HG03575 (cell line): ENCODE measurements at regions not wholly inside any gene's neighbourhood (a gene's known extent, or its start where the extent isn't known, plus 50 kb on each side); places are given as distances from the start of the nearest gene placed in this dataset.

ENCODE experiments used
- ATAC-seq: cut with Tn5 transposase; IDR thresholded peaks from one replicate; pipeline ENCODE4 v1.9.1; 2021; ENCODE audit not compliant: unreplicated experiment, insufficient number of reproducible peaks, low FRiP score; ENCODE audit errors: extremely low read depth

DNA sequence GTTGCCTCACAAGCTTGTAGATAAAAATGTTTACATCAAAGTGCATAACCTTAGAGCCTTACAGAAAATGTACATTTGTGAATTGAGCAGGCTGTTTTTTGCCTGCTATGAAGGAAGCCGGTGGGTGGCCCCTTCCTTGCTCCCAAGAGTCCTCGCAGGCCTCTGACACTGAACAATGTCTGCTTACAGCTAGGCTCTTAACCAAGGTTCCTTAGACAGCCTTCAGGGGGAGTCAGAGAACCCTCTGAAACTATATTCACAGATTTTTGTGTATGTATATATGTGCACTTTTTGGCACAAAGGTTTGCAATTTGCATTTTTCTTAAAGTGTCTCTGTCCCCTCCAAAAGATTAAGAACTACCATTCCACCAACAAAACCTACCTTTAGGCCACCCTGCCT lies 282.6 kb downstream of the BARHL2 start:
- no peak for ATAC-seq

DNA sequence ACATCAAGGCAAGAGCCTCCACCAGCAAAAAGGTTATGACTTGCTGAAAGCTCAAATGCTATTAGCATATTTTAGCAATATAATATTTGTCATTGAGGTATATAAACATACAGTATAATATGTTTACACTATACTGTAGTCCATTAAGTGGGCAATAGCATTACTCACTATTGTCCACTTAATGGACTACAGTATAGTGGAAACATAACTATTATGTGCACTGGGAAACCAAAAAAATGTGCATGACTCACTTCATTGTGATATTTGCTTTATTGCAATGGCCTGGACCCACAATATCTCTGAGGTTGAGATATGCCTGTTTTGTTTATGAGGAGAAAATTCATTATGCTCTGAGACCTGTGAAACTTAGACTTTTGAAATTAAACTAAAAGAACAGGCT lies 300.0 kb downstream of the BARHL2 start:
- ATAC-seq = no peak

DNA sequence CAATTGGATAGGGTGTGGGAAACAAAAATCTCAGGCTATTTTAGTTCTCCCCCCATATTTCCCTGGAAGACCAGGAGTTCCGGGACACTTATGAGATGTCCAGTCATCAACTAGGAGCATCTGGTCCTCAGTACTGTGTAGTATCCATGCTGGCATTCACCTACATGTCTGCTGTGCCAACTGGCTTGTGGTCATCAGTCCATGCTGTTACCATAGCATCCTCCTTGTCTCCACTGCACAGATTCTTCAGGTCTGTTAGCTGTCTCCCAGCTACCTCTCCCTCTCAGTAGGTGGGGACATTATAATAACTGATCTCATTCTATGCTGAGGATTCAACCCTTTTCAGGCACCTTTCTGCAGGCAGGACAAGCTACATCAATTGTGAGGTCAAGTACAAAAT lies 302.9 kb downstream of the BARHL2 start:
- ATAC-seq = no peak

DNA sequence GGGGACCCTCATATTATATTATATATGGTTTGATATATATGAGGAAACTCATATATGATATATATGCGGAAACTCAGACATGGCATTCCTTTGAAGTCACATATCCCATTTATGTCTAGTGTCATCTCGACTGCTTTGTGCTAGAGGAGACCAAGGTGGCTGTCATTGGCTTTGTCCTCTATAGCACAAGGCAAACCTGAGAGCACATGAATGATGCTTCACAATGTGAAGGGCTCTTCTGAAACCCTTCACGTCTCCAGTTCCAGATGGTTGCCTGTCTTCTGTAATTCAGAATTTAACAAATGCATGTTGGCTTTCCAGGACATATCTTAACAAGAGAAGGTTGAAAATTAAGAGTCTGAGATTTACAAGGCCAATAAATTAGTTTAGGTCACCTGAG lies 303.6 kb downstream of the BARHL2 start:
- no peak for ATAC-seq

DNA sequence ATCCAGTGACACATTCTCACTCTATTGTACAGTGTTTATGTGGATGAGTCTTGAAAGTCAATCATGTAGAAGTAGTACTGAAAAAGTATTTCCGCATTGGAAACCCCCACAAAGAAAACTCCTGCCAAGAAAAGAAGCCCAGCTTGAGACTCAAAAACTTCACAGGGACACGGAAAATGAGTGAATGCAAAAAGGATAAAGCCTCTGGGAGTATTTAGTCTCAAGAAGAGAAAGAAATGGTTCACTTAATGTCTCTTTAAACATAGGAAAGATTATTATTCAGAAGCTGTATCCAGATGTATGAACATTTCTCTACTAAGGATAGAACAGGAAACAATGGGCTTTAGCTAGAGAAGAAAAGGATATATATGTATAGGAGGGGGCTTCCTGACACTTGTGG lies 304.5 kb downstream of the BARHL2 start:
- ATAC-seq = no peak

DNA sequence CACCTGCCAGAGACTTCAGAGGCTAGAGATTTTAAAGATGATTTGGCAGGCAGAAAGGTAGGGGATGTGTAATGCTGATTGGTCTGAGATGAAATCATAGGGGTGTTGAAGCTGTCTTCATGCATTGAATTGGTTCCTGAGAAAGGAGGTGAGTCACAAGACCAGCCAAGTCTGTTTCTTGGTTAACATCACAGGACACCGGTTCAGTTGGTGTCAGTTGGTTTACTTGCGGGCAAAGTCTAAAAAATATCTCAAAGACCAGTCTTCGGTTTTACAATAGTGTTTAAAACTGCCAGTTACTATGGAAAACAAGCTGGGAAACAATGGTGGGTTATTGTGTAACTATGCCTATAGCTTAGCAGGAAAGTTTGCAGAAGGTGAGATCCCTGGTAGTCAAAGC lies 305.9 kb downstream of the BARHL2 start:
- ATAC-seq = no peak

DNA sequence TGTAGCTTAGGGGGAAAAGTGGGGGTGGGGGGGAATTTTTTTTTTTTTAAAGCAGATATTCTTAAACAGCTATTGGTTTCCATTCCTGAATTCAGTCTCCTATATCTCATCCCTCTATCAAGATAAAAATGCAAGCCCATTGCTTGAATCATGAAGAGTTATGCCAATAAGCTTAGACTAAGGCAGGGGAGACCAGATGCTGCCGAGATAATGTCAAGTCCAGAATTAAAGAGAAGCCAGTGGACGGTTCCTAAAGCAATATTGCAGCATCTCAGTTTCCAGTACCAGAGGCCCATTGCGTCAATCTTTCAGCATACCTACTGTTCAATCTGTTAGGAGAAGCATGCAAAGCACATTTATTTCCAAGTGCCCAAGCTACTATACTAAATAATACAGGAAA lies 309.4 kb downstream of the BARHL2 start:
- ATAC-seq = no peak

DNA sequence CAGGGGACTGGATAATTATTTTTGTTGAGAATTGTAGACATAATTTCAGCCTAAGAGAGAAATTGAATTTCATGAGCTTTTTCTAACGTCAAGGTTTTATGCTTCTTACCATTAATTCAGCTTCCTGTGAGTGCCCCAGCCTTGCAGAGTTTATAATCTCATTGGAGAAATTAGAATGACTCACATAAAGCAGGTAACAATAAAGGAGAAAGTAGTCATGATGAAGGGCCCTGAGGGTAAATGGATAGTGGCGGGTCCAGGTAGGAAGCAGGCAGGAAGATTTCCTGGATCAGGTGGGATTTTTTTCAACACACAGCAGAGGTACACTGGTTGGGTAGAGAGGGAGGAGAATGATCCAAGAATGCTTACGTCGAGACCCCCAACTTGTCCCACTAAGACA lies 311.4 kb downstream of the BARHL2 start:
- no peak for ATAC-seq

DNA sequence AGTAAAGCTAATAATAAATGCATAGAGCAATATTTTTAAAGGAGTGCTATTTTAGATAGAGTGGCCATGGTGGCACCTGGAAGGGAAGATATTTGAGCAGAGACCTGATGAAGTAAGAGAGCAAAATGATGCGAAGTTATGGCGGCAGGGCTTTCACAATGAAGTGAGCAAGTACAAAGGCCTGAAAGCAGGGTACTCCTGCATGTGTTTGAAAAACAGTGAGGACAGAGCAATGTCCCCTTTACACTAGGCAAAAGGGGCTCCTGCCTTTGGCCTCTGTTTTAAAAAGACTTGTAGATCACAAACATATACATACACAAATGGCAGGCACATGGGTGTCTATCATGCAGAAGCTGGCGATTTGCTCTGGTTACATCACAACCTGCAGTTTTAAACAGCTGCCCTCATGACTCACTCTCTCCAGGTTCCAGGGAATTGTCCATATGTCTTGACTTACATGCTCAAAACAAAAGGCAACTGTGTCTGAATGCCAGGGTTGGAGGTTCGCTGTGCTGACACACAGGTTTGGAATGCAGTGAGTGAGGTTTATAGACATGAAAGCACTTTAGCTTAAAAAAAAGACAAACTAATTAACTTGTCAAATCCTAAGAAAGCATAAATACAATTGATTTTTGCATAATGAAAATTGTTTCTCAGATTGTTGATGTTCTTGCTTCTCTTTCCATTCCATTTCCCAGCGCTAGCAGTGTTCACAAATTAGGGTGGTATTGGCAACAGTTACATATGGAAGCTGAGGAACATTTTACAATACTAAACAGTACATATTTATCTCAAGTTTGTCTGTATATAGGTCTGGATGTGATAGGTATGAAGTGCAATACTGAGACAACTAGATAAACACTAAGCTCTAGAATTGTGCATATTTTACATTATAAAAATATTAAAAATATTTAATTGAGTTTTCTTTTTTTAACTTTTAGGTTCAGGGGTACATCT lies 313.9 kb downstream of the BARHL2 start:
- no peak for ATAC-seq

DNA sequence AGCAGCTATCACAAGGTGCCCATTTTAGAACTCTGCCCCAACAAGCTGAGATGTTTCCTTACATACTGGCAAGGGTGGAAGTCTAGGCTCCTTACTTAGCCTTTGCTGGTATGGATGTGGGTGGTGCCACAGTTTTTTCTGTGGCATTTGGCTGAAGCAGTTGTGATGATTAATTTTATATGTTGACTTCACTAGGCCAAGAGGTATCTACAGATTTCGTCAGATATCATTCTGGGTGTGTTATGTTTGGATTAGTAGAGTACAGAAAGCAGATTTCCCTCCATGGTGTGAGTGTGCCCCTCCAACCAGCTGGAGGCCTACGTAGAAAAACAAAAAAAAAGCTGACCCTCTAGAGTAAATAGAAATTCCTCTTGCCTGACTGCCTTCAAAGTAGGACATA lies 317.0 kb downstream of the BARHL2 start:
- ATAC-seq = no peak

DNA sequence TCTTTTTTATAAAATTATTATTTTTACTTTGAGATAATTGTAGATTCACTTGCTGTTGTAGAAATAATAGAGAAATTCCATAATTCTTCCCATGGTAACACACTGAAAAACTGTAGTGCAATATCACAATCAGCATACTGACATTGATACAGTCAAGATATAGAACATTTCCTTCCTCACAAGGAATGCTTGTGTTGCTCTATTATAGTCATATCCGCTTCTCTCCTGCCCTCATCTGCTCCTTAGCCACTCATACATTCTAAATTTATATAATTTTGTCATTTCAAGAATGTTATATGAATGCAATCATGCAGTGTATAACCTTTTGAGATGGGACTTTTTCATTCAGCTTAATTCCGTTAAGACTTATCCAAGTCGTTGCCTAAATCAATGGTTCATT lies 320.2 kb downstream of the BARHL2 start:
- ATAC-seq = no peak

DNA sequence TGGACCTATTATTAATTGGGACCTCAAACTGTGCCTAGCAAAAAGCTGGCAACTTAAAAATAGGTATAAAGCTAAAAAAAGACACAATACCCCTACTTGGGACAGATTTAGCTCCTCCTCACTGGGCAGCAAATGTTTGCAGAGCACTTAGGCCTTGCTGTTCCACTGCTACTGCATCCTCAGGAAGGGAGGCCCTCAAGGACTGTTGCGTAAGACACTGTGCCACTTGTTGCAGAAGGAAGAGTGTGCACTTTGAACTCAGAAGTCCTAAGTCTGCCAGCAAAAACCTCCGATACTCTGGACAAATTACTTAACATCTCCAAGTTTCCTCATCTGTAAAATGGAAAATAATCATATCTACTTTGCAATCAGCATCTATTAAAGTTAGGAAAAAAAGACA lies 322.9 kb downstream of the BARHL2 start:
- ATAC-seq = no peak

DNA sequence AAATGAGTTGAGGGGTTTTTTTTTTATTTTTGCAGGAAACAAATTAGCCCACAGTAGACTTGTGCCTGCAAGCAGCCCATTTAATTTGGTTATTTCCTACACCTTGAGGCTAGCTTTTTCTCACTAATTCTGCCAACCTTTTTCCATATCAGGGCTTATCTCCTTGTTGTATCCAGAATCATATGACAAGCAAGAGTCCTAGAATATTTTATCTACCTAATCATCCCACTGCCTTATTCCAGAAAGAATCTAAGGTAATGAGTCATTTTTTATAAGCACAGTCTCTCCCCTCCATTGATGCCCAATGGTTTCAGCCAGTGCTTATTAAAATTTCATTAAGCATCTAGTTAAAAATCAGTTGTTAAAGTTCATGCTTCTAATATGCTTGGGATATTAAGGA lies 324.1 kb downstream of the BARHL2 start:
- ATAC-seq = no peak

DNA sequence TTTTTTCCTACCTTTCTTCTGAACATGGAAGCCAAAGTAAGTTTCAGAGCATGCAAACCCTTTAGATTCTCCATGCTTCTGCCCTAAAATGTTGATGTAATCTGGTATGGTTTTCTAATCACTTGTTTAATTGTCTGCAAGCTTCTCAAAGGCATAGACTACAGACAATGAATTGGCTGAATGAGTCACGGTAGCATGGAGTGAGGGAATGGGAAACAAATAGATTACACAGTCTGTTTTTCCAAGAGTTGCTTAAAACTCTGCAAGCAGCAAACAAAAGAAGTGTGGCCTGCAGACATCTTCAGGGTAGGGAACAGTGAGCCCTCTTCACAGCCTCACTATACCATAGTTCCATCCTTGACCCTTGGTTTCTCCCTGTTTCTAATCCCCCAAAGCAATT lies 326.0 kb downstream of the BARHL2 start:
- ATAC-seq = no peak

DNA sequence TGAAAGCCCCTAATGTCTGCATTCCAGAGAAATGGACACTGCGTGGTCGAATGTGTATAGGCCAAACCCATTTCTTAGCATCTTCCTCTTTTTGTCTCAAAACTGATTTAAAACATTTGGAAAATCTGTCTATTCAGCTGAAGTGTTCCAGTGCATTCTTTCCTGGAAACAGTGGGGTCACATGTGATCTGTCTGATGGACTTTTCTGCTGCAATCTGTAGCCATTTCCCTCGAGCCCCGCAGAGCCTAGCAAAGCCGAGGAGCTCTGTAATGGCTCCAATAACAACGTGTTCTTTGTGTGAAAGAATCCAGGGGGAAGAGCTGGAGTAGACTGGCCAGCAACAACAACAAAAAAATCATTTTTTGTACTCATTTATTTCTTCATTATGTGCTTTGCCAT lies 329.3 kb downstream of the BARHL2 start:
- no peak for ATAC-seq

DNA sequence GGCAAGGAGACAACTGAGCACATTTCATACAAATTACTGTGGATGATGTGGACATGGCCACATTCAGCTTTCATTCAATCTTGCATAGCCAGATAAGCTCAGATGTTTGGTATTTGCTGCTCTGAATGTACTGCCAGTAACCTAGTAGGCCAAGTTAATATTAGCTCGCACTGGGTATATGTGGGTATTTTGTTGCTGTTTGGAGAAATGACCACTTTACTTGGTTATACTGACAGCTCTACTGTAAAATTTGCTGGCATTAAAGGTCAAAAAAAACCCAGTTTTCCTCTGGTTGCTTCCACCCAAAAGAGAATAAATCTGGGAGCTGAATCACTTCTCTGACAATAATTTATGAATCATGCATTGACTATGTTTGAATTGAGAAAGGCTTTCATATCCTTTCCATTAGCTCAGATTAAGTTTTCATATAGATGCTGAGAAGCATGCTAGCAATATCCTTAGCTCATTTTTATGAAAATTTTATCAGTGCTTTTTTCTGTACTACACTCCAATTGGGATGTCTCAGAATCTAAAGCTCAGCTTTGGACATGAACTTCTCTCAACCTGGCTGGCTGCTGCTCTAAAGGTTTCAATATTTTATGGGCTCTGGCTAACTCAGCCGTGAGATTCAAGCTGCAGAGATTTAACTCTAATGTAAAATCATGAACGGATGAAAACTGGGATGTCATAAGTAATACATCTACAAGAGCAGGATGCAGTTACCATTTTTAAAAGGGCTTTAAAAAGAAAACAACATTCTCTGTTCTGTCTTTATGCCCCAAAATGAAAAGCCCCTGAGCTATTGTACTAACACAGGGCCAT lies 330.0 kb downstream of the BARHL2 start:
- no peak for ATAC-seq

DNA sequence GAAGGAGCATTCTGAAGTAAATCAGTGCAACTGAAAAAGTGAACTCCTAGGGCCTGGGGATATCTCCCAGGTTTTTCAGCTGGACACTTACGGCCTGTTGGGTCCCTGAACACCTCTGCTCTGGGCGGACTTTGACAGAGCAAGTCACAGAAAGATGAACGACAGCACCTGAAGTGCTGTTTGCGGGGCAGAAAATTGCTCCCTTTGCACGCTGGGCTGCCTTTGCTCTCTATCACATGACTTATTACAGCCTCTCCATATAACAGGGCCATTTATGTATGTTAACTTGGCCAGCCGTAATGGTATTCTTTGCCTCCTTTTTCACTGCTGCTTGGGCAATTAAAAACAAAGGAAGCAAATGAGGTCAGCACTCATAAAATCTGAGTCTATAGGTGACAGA lies 332.9 kb downstream of the BARHL2 start:
- no peak for ATAC-seq

DNA sequence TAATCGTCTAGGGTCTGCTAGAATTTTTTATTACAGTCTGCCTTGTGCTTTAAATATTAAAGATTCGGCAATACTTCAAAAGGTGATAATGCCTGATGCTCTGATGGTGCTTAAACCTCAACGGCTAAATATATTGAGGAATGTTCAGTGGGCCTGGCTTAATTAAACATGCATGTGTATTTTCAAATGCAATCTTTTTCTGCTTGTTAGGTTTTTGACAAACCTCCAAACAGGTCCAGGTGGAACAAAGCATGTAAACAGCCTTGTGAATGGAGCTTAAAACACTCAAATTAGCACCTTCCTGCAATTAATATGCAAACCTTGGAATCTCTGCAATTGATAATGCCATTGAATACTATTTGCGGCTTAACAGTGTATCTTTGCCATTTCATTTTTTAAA lies 334.9 kb downstream of the BARHL2 start:
- no peak for ATAC-seq

DNA sequence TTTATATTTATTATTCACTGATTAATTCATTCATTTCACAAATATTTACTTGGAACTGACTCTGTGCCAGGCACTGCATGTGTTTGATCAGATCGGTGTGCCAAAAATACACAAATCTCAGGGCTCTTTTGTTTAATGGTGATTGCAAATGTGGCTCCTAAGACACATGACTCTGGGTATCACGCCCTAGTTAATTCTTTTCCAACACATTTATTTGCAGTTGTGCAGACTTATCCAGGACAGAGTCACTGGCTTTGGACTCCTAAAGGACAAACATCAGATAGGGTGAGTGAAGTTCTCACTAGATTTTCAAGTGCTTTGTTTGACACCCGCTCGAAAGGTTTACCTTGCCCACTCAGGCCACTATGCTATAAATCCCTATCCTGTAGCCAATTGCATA lies 335.5 kb downstream of the BARHL2 start:
- ATAC-seq = no peak

DNA sequence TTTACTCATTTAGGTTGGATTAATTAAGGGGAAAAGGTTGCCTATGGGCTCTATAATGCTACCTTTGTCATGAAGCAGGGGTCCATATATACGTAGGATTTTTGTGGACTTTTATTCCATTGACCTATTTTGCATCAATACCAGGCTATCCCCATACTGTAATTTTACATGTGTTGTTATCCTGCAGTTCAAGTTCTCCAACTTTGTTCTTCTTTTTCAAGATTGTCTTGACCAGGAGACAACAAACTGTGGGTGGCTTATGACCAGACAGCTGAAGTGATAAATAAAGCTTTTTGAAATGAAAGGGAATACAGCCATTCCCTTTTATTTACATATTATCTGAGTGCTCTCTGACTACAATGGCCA lies 345.7 kb downstream of the BARHL2 start:
- no peak for ATAC-seq
